ENCODE measurements at regions not wholly inside any gene's neighbourhood (a gene's known extent, or its start where the extent isn't known, plus 50 kb on each side); places are given as distances from the start of the nearest gene placed in this dataset.

GRCh38 chr4:116023049-116023448 lies 909.6 kb upstream of the NDST4 start:
- TF ChIP-seq CTCF (IDR thresholded peaks at IDR 0.05; ENCODE audit: control extremely low read depth, extremely low read depth, low read depth, missing control alignments) = no peak
- CTCF ChIA-PET = no interaction called here
- DNase-seq (ENCODE audit: extremely low spot score) = no peak
- POLR2A ChIA-PET = no interaction called here

GRCh38 chr4:116020141-116020722 lies 906.8 kb upstream of the NDST4 start:
- ChIA-PET CTCF (interaction anchor here (1.7 to 2.2 kb wide), 2 partner anchors 9 to 33 kb away, joined by 4 to 5 read pairs; no protein-coding TSS in a partner anchor), POLR2A (no interaction called here)
- TF ChIP-seq CTCF (IDR thresholded peaks at IDR 0.05; ENCODE audit: control extremely low read depth, extremely low read depth, low read depth, missing control alignments) = no peak
- no peak for DNase-seq (ENCODE audit: extremely low spot score)

GRCh38 chr4:116018831-116019230 lies 905.4 kb upstream of the NDST4 start:
- TF ChIP-seq CTCF (IDR thresholded peaks at IDR 0.05; ENCODE audit: control extremely low read depth, extremely low read depth, low read depth, missing control alignments) = no peak
- DNase-seq (ENCODE audit: extremely low spot score) = no peak
- ChIA-PET CTCF (no interaction called here), POLR2A (no interaction called here)

- TF ChIP-seq CTCF (IDR thresholded peaks at IDR 0.05; ENCODE audit: control extremely low read depth, extremely low read depth, low read depth, missing control alignments) = no peak
- ChIA-PET CTCF (no interaction called here), POLR2A (no interaction called here)
- DNase-seq (ENCODE audit: extremely low spot score) = no peak
Observed at GRCh38 chr4:116016201-116016600, 902.8 kb upstream of the NDST4 start.

- CTCF ChIA-PET = no interaction called here
Observed at GRCh38 chr4:116015549-116015948, 902.1 kb upstream of the NDST4 start.

GRCh38 chr4:116015062-116015461 lies 901.6 kb upstream of the NDST4 start:
- TF ChIP-seq CTCF (IDR thresholded peaks at IDR 0.05; ENCODE audit: control extremely low read depth, extremely low read depth, low read depth, missing control alignments) = no peak
- CTCF ChIA-PET = no interaction called here
- POLR2A ChIA-PET = no interaction called here
- no peak for DNase-seq (ENCODE audit: extremely low spot score)

More at GRCh38 chr4:116015549-116015948, 902.1 kb upstream of the NDST4 start:
- TF ChIP-seq CTCF (IDR thresholded peaks at IDR 0.05; ENCODE audit: control extremely low read depth, extremely low read depth, low read depth, missing control alignments) = no peak
- POLR2A ChIA-PET = no interaction called here
- DNase-seq (ENCODE audit: extremely low spot score) = no peak

Data from GM10248 (cell line).